Heart left ventricle (tissue), 16 donors: ENCODE measurements at regions not wholly inside any gene's neighbourhood (a gene's known extent, or its start where the extent isn't known, plus 50 kb on each side); places are given as distances from the start of the nearest gene placed in this dataset.

Source experiments
- ATAC-seq, 4 donors: fragments of 200-7000 bp; cut with Tn5 transposase; one replicate each; pipeline ENCODE4 v1.9.1; 2020 to 2022; ENCODE audit warnings: moderate library complexity in 4 of 4, mild to moderate bottlenecking in 3 of 4, moderate number of reproducible peaks in 1 of 4
- DNase-seq, 5 donors: peaks; one replicate each; pipeline ENCODE4 v3.0.0-alpha.2; 2020
- H3K27ac ChIP-seq, 12 donors: fragments of 200-600 bp; sonication (generic) in 4 of 12; one replicate each; pipeline versions ENCODE4 v1.5.0 to v1.8.0; 2016 to 2022; ENCODE audit warnings: mild to moderate bottlenecking in 2 of 12
- H3K27me3 ChIP-seq, 9 donors: fragments of 200-600 bp; sonication (generic) in 2 of 9; one replicate each; pipeline versions ENCODE4 v1.5.1 to v1.8.0; 2016 to 2022; ENCODE audit warnings: mild to moderate bottlenecking in 3 of 9
- H3K36me3 ChIP-seq, 9 donors: fragments of 200-600 bp; sonication (generic) in 2 of 9; one replicate each; pipeline versions ENCODE4 v1.5.0 to v1.8.0; 2018 to 2022; ENCODE audit warnings: mild to moderate bottlenecking in 2 of 9
- H3K4me1 ChIP-seq, 12 donors: fragments of 200-600 bp; sonication (generic) in 4 of 12; one replicate each; pipeline versions ENCODE4 v1.5.0 to v1.8.0; 2016 to 2022; ENCODE audit warnings: mild to moderate bottlenecking in 3 of 12
- H3K4me3 ChIP-seq, 12 donors: fragments of 200-600 bp; sonication (generic) in 4 of 12; one replicate each; pipeline versions ENCODE4 v1.5.0 to v1.8.0; 2017 to 2022; ENCODE audit warnings: mild to moderate bottlenecking in 9 of 12, moderate library complexity in 4 of 12
- H3K9me3 ChIP-seq, 12 donors: fragments of 200-600 bp; sonication (generic) in 4 of 12; one replicate each; pipeline versions ENCODE4 v1.5.0 to v1.8.0; 2016 to 2022; ENCODE audit warnings: mild to moderate bottlenecking in 1 of 12
- CTCF ChIP-seq, 12 donors: fragments of 200-600 bp; sonication (generic) in 4 of 12; IDR thresholded peaks; one replicate each; pipeline versions ENCODE4 v1.5.0 to v1.8.0; 2018 to 2022; ENCODE audit warnings: antibody characterized with exemption in 12 of 12, mild to moderate bottlenecking in 5 of 12
- POLR2A ChIP-seq, 2 donors: fragments of 450-650 bp; IDR thresholded peaks; one replicate each; pipeline ENCODE4 v1.6.1; 2017; ENCODE audit warnings: antibody characterized with exemption in 2 of 2, mild to moderate bottlenecking in 2 of 2, moderate library complexity in 2 of 2
- WGBS, 4 donors: extraction: QIAGEN DNeasy Blood & Tissue Kit in 2 of 4; methylation state at CpG; one replicate each; pipeline versions ENCODE4 v1.1.5 to v1.1.7; 2013 to 2018; 5-methylcytosine and 5-hydroxymethylcytosine counted together
- intact Hi-C, 10 donors: fragments of 100-400 bp; cut with DNase I; formaldehyde crosslinking; loops; one replicate each; pipeline versions ENCODE4 v1.11.1 to v1.14.2; 2022
- donor health status: ischemic (EF 13 %, LVEDD 7.1; RV severe dilation, severe dysfunction).
- donor health status: healthy with polysubstance abuse.
- donor health status: DM: no; HTN: yes; CAD: no.
- donor health status: DM: no; HTN: no; CAD: no.
- donor health status: ischemic (EF 25% LVEDD 6.9; RV normal size, moderate dysfunction).
- donor health status: ischemic (EF 25% LVEDD 5.7; RV mildly dilated, moderate dysfunction).
- donor health status: healthy.
- donor health status: DM: yes; HTN: yes; CAD: no.
- donor health status: ischemic (EF 35%, LVEDD 5.7; RV mildly dilated, moderate dysfunction).
- donor health status: nonischemic (EF 11% LVEDD 7.7; RV severe dilation, severe dysfunction).
- donor health status: DM: yes; HTN: yes; CAD: no.
- donor health status: PGD.
- donor health status: ischemic (EF 29% LVEDD 5.4; RV normal size, mild dysfunction).
- donor health status: nonischemic (EF 23%, LVEDD 6.1; RV moderate dilation, normal function).

- Histone ChIP-seq H3K4me1 (no peaks in the 10 kb centered on the region), H3K9me3 (peaks cover 0 to 23% (median 4%) of the 10 kb centered on the region in 12 donors), H3K36me3 (no peaks in the 10 kb centered on the region), H3K27ac (no peak overlapping the region), H3K4me3 (no peak overlapping the region), H3K27me3 (no peaks in the 10 kb centered on the region)
- DNase-seq (no peak), ATAC-seq (no peak)
- intact Hi-C loops: no loop called here
- 68 to 97% (median 92%) methylated on average over 4 of the region's 4 CpGs for WGBS, 4 donors
- TF ChIP-seq CTCF (IDR thresholded peaks at IDR 0.05) (no peak), POLR2A (IDR thresholded peaks at IDR 0.05) (no peak)
Measured at GRCh38 chr16:11439790-11440656, 94.8 kb downstream of the RMI2 start.

- no peaks in the 10 kb centered on the region for H3K27me3 ChIP-seq
- DNase-seq (no peak), ATAC-seq (no peak)
- H3K4me3 ChIP-seq: no peak overlapping the region
- no peaks in the 10 kb centered on the region for H3K4me1 ChIP-seq
- H3K9me3 ChIP-seq: peaks cover 0 to 23% (median 4%) of the 10 kb centered on the region in 12 donors
- H3K36me3 ChIP-seq: no peaks in the 10 kb centered on the region
- no peak for TF ChIP-seq POLR2A (IDR thresholded peaks at IDR 0.05)
- TF ChIP-seq CTCF (IDR thresholded peaks at IDR 0.05): no peak
- WGBS, 4 donors: 79 to 95% (median 94%) methylated on average over 4 to 7 of the region's 7 CpGs
- intact Hi-C loops: no loop called here
- H3K27ac ChIP-seq: no peak overlapping the region
Measured at GRCh38 chr16:11440657-11441012, 95.4 kb downstream of the RMI2 start.

GRCh38 chr16:11445486-11445885, 100.2 kb downstream of the RMI2 start:
- Histone ChIP-seq H3K27me3 (no peaks in the 10 kb centered on the region), H3K36me3 (no peaks in the 10 kb centered on the region), H3K4me1 (no peaks in the 10 kb centered on the region), H3K4me3 (no peak overlapping the region), H3K27ac (no peak overlapping the region), H3K9me3 (peaks cover 0 to 14% (median under 1%) of the 10 kb centered on the region in 12 donors)
- intact Hi-C loops: no loop called here
- 69 to 85% (median 75%) methylated on average over 7 of the region's 7 CpGs for WGBS, 4 donors
- TF ChIP-seq POLR2A (IDR thresholded peaks at IDR 0.05): no peak
- TF ChIP-seq CTCF (IDR thresholded peaks at IDR 0.05): no peak
- no peak for DNase-seq
- no peak for ATAC-seq

GRCh38 chr16:11446566-11447119, 101.4 kb downstream of the RMI2 start:
- H3K27me3 ChIP-seq: no peaks in the 10 kb centered on the region
- TF ChIP-seq CTCF (IDR thresholded peaks at IDR 0.05) (no peak), POLR2A (IDR thresholded peaks at IDR 0.05) (no peak)
- intact Hi-C loops: no loop called here
- ATAC-seq (no peak), DNase-seq (no peak)
- no peaks in the 10 kb centered on the region for H3K4me1 ChIP-seq
- no peaks in the 10 kb centered on the region for H3K36me3 ChIP-seq
- WGBS, 4 donors: 81 to 90% (median 86%) methylated on average over 6 to 12 of the region's 12 CpGs
- no peak overlapping the region for H3K4me3 ChIP-seq
- H3K9me3 ChIP-seq: peaks cover 0 to 4% (median 0%) of the 10 kb centered on the region in 12 donors
- H3K27ac ChIP-seq: no peak overlapping the region
